Subcutaneous abdominal adipose tissue (tissue), 5 donors: ENCODE measurements at regions not wholly inside any gene's neighbourhood (a gene's known extent, or its start where the extent isn't known, plus 50 kb on each side); places are given as distances from the start of the nearest gene placed in this dataset.
"Not testable (repeated sequence)": the region's sequence is repeated elsewhere in the genome, so short reads cannot be mapped to it uniquely, and the experiment has no call there.

Experiments used
- H3K27ac ChIP-seq: one replicate; pipeline ENCODE4 v1.7.0; 2013; ENCODE audit warnings: low read depth, mild to moderate bottlenecking, inconsistent platforms, low read length, moderate library complexity
- H3K27me3 ChIP-seq, 5 donors: one replicate each; pipeline ENCODE4 v1.7.0; 2013; ENCODE audit warnings: low read length in 5 of 5, inconsistent platforms in 1 of 5; ENCODE audit not compliant: control insufficient read depth in 5 of 5, insufficient read depth in 4 of 5
- H3K36me3 ChIP-seq, 5 donors: one replicate each; pipeline ENCODE4 v1.7.0; 2013; ENCODE audit warnings: low read length in 5 of 5; ENCODE audit not compliant: control insufficient read depth in 5 of 5, insufficient read depth in 5 of 5
- H3K4me1 ChIP-seq, 5 donors: one replicate each; pipeline ENCODE4 v1.7.0; 2013; ENCODE audit warnings: low read length in 5 of 5, mild to moderate bottlenecking in 3 of 5, moderate library complexity in 1 of 5; ENCODE audit not compliant: control insufficient read depth in 5 of 5, insufficient read depth in 5 of 5
- H3K4me3 ChIP-seq, 5 donors: one replicate each; pipeline ENCODE4 v1.7.0; 2013; ENCODE audit warnings: low read length in 5 of 5, low read depth in 1 of 5
- H3K9ac ChIP-seq, 5 donors: one replicate each; pipeline ENCODE4 v1.7.0; 2013; ENCODE audit warnings: low read length in 5 of 5, mild to moderate bottlenecking in 4 of 5, moderate library complexity in 3 of 5
- H3K9me3 ChIP-seq, 5 donors: one replicate each; pipeline ENCODE4 v1.7.0; 2013; ENCODE audit warnings: low read length in 5 of 5; ENCODE audit not compliant: control insufficient read depth in 5 of 5
- donor health status: healthy.
- donor health status: healthy.
- donor health status: healthy.
- donor health status: healthy.
- donor health status: healthy.

DNA sequence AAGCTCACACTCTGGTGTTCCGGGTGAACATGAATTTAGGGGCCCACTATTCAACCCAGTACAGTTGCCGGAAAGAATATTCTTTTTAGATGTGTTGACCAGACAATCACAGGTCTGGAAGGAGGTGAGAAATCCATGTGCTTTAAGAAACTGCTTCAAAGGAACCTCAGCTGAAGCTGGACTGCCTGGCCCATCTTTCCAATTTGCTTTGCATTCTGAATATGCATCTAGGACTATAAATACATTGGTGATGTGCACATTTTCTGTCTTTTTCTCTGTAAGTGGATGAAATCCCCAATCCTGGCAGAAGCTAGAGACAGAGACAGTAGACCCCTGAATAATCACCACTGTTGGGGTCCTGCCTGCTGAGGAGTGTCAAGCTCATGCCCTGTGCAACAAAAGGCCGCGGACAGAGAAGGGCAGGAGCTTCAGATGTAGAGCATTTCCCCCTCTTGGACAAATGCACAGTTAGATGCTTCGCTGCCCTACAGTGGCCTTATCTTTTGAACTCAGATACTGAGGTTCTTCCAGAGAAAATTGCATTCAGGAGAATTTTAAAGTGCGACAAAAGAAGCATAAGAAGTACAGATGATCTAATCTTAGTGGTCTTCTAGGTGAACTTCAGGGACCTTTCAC lies 368.3 kb downstream of the SFMBT2 start:
- no peak overlapping the region for H3K9ac ChIP-seq
- no peaks in the 10 kb centered on the region for H3K9me3 ChIP-seq
- no peak overlapping the region for H3K27ac ChIP-seq
- H3K36me3 ChIP-seq: no peaks in the 10 kb centered on the region
- H3K4me3 ChIP-seq: no peak overlapping the region
- H3K4me1 ChIP-seq: peaks cover 0 to 5% (median 0%) of the 10 kb centered on the region in 5 donors
- peaks cover 0 to 3% (median 0%) of the 10 kb centered on the region in 5 donors for H3K27me3 ChIP-seq

DNA sequence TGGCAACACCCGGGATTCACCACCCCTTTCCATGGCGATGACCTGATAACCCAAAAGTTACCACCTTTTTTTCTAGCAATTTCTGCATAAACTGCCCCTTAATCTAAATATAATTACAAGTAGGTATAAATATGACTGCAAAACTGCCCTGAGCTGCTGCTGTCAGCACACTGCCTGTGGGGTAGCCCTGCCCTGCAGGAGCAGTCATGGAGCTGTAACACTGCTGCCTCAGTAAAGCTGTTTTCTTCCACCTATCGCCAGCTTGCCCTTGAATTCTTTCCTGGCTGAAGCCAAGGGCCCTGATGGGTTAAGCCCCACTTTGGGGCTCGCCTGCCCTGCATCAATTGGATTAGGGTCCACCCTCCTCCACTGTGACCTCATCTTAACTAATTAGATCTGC lies 368.8 kb downstream of the SFMBT2 start:
- Histone ChIP-seq H3K27me3 (peaks cover 0 to 3% (median 0%) of the 10 kb centered on the region in 5 donors), H3K9ac (no peak overlapping the region), H3K36me3 (no peaks in the 10 kb centered on the region), H3K27ac (no peak overlapping the region), H3K9me3 (no peaks in the 10 kb centered on the region), H3K4me3 (no peak overlapping the region), H3K4me1 (peaks cover 0 to 5% (median 0%) of the 10 kb centered on the region in 5 donors)

DNA sequence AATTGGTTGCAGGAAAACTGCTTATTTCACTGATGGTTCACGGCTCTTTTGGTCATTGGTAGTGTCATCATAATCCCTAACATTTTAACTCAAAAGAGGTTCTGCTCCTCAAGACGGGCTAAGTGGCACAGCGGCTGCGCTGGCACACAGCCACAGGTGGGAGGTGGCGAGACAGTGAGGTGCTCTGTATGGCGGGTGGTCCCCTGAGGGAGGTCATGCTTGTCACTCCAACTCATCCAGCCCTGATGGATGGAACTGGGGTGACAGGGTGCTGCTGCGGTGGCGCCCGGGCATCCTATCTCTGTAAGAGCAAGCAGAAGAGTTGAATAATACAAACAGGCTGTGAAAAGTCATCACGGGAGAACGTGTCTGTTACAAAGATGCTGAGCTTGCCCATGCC lies 370.2 kb downstream of the SFMBT2 start:
- Histone ChIP-seq H3K27me3 (peaks cover 0 to 3% (median 0%) of the 10 kb centered on the region in 5 donors), H3K27ac (no peak overlapping the region), H3K9me3 (no peaks in the 10 kb centered on the region), H3K36me3 (no peaks in the 10 kb centered on the region), H3K4me3 (no peak overlapping the region), H3K4me1 (peaks cover 0 to under 1% (median 0%) of the 10 kb centered on the region in 5 donors), H3K9ac (no peak overlapping the region)

DNA sequence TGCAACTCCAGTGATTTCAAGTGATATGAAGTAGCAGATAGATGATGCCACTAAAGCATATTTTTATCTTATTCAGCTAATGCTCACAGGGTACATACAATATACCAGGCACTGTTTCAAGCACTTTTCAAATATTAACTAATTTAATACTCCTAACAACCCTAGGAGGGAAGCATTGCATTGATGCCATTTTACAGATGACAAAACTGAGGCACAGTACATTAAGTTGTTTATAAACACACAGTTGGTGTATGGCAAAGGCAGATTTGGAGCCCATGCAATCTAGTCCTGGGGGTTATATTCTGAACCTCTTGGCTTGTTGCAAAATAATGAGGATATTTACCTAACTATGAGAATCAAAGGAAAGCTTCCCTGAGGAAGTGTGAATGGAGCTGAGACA lies 371.0 kb downstream of the SFMBT2 start:
- no peaks in the 10 kb centered on the region for H3K4me1 ChIP-seq
- H3K36me3 ChIP-seq: no peaks in the 10 kb centered on the region
- H3K9ac ChIP-seq: no peak overlapping the region
- H3K27me3 ChIP-seq: peaks cover 0 to 3% (median 0%) of the 10 kb centered on the region in 5 donors
- no peaks in the 10 kb centered on the region for H3K9me3 ChIP-seq
- H3K27ac ChIP-seq: no peak overlapping the region
- H3K4me3 ChIP-seq: no peak overlapping the region

DNA sequence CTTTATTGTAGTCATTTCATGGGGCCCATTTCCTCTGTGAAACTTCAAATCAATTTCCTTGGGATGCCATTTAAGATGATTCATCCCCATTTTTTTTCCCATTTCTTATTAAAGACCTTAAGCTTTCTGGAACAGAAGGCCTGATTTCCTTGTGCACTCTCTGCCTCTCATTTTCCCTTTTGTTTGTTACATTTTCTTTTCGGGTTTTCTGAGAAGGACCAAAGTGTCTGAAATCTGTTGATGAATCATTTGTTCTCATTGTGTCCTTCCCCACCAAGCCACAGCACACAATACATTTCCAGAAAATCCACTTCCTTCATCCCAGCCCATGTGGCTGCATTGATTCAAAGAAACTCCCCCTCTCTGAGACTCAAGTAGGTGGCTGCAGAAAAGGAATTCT lies 372.4 kb downstream of the SFMBT2 start:
- no peak overlapping the region for H3K27ac ChIP-seq
- no peak overlapping the region for H3K9ac ChIP-seq
- H3K4me3 ChIP-seq: no peak overlapping the region
- H3K9me3 ChIP-seq: no peaks in the 10 kb centered on the region
- H3K4me1 ChIP-seq: no peaks in the 10 kb centered on the region
- no peaks in the 10 kb centered on the region for H3K36me3 ChIP-seq
- peaks cover 0 to 3% (median 0%) of the 10 kb centered on the region in 5 donors for H3K27me3 ChIP-seq

DNA sequence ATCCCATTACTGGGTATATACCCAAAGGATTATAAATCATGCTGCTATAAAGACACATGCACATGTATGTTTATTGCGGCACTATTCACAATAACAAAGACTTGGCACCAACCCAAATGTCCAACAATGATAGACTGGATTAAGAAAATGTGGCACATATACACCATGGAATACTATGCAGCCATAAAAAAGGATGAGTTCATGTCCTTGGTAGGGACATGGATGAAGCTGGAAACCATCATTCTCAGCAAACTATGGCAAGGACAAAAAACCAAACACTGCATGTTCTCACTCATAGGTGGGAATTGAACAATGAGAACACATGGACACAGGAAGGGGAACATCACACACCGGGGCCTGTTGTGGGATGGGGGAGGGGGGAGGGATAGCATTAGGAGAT lies 373.4 kb downstream of the SFMBT2 start:
- not testable (repeated sequence) for H3K9me3 ChIP-seq, H3K9ac ChIP-seq, H3K4me3 ChIP-seq, H3K36me3 ChIP-seq, H3K4me1 ChIP-seq, H3K27ac ChIP-seq, H3K27me3 ChIP-seq

DNA sequence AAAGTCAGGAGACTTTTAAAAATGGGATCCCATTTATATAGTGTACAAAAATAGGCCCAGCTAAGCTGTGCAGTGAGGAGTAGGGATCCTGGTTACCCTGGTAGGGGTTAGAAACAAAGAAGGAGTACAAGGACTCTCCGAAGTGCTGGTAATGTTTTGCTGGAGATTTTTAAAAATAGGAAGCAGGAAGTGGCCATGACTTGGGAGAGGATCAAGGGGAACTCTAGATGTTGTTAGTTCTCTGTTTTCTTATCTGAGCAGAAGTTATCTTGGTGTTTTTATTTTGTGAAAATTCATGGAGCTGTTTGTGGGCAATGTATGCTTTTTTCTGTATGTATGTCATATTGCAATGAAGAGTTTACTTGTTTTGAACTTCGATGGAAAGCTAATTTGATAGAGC lies 373.9 kb downstream of the SFMBT2 start:
- Histone ChIP-seq H3K4me1 (no peaks in the 10 kb centered on the region), H3K27me3 (no peaks in the 10 kb centered on the region), H3K27ac (no peak overlapping the region), H3K4me3 (no peak overlapping the region), H3K36me3 (no peaks in the 10 kb centered on the region), H3K9ac (no peak overlapping the region), H3K9me3 (no peaks in the 10 kb centered on the region)

DNA sequence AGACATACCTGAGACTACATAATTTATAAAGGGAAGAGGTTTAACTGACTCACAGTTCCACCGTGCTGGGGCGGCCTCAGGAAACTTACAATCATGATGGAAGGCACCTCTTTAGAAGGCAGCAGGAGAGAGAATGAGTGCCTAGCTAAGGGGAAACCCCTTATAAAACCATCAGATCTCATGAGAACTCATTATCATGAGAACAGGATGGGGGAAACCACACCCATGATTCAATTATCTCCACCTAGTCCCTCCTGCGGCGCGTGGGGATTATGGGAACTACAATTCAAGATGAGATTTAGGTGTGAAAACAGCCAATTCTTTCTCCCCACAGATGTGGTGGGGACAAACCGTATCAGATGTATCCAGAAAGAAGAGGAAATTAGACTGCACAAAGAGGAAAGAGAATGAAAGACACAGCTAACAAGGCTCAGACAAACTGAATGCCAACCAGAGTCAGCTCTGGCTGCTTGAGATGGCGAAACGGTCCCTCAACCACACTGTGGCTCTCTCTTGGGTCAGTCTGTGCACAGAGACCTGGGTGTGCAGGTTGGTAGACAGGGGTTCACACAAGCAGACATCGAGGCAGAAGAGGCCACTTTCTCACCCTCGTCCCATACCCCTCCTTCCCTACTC lies 375.6 kb downstream of the SFMBT2 start:
- Histone ChIP-seq H3K27me3 (no peaks in the 10 kb centered on the region), H3K9me3 (no peaks in the 10 kb centered on the region), H3K27ac (no peak overlapping the region)

DNA sequence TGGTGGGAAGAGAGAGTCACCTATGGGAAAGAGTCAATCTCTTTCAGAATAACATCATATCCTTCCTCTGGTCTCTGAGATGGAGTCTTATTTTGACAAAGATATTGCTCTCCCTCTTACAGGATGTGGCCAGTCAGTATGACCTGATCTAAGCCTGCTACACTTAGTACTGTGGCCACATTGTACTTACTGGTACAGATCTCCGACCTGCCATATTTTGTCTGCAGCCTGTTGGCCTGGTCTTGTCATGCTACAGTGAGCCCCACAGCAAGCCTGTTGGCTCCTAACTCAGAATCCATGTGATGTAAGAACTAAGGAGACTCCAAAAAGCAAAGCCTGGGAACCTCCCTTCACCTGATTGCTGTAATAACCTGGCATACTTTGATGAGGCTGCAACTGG lies 377.8 kb downstream of the SFMBT2 start:
- Histone ChIP-seq H3K27me3 (no peaks in the 10 kb centered on the region), H3K27ac (no peak overlapping the region), H3K4me3 (no peak overlapping the region), H3K9me3 (no peaks in the 10 kb centered on the region), H3K4me1 (peaks cover 0 to 5% (median 0%) of the 10 kb centered on the region in 5 donors), H3K9ac (no peak overlapping the region), H3K36me3 (no peaks in the 10 kb centered on the region)

More for the DNA sequence above, 375.6 kb downstream of the SFMBT2 start:
- Histone ChIP-seq H3K9ac (no peak overlapping the region), H3K4me3 (no peak overlapping the region), H3K36me3 (no peaks in the 10 kb centered on the region), H3K4me1 (no peaks in the 10 kb centered on the region)

DNA sequence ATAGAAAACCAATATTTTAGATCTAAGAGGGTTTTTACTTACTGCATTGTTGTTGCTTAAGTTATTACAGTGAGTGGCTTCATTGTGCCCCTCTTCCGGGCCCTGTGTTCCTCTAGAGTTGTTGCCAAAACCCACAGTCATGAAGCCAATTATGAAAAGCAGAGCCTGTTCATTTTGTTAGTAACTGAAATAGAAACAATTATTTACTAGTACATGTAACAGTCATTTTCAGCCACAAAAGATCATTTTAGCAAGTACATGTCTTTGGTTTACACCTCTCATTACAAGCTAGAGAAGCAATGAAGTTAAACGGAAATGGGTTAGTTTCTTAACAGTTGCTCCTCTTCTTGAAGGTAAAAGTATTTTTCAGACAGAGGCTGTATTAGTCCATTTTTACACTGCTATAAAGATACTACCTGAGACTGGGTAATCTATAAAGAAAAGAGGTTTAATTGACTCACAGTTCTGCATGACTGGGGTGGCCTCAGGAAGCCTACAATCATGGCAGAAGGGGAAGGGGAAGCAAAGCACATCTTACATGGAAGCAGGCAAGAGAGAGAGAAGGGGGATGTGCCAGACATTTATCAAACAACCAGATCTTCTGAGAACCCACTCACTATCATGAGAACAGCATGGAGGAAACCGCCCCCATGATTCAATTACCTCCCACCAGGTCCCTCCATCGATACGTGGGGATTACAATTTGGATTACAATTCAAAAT lies 380.5 kb downstream of the SFMBT2 start:
- no peaks in the 10 kb centered on the region for H3K9me3 ChIP-seq
- H3K36me3 ChIP-seq: no peaks in the 10 kb centered on the region
- no peak overlapping the region for H3K4me3 ChIP-seq
- no peak overlapping the region for H3K9ac ChIP-seq
- peaks cover 0 to 8% (median 0%) of the 10 kb centered on the region in 5 donors for H3K4me1 ChIP-seq
- no peaks in the 10 kb centered on the region for H3K27me3 ChIP-seq
- no peak overlapping the region for H3K27ac ChIP-seq
